ENCODE measurements at regions not wholly inside any gene's neighbourhood (a gene's known extent, or its start where the extent isn't known, plus 50 kb on each side); places are given as distances from the start of the nearest gene placed in this dataset.

- no peak overlapping the region for H3K4me2 ChIP-seq
- no peaks in the 10 kb centered on the region for H3K9me3 ChIP-seq (ENCODE audit: low read depth)
- H3K4me1 ChIP-seq (ENCODE audit: insufficient read depth), result no peaks in the 10 kb centered on the region
- TF ChIP-seq, protein P1, sequence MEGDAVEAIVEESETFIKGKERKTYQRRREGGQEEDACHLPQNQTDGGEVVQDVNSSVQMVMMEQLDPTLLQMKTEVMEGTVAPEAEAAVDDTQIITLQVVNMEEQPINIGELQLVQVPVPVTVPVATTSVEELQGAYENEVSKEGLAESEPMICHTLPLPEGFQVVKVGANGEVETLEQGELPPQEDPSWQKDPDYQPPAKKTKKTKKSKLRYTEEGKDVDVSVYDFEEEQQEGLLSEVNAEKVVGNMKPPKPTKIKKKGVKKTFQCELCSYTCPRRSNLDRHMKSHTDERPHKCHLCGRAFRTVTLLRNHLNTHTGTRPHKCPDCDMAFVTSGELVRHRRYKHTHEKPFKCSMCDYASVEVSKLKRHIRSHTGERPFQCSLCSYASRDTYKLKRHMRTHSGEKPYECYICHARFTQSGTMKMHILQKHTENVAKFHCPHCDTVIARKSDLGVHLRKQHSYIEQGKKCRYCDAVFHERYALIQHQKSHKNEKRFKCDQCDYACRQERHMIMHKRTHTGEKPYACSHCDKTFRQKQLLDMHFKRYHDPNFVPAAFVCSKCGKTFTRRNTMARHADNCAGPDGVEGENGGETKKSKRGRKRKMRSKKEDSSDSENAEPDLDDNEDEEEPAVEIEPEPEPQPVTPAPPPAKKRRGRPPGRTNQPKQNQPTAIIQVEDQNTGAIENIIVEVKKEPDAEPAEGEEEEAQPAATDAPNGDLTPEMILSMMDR (IDR thresholded peaks at IDR 0.05; ENCODE audit: poor library complexity), result no peak
- no peak for TF ChIP-seq EZH2phosphoT487 (IDR thresholded peaks at IDR 0.05; ENCODE audit: low read depth, severe bottlenecking, unreplicated experiment)
- TF ChIP-seq EZH2 (IDR thresholded peaks at IDR 0.05; ENCODE audit: borderline replicate concordance), result no peak
- H3K27me3 ChIP-seq, result no peaks in the 10 kb centered on the region
- 82% methylated on average over 6 of the region's 6 CpGs for WGBS (ENCODE audit: low lambda C conversion rate, missing lambda C conversion rate)
- no peak overlapping the region for H3K4me3 ChIP-seq
- no peak overlapping the region for H2AFZ ChIP-seq
- no peak for DNase-seq (ENCODE audit: low spot score)
- H3K9me2 ChIP-seq (replicated peaks; ENCODE audit: insufficient read depth), result no peaks in the 10 kb centered on the region
- H3K79me2 ChIP-seq, result no peaks in the 10 kb centered on the region
- H3K36me3 ChIP-seq (replicated peaks; ENCODE audit: insufficient read depth, low read depth), result no peaks in the 10 kb centered on the region
- no peaks in the 10 kb centered on the region for H4K20me1 ChIP-seq (ENCODE audit: insufficient read depth, poor library complexity, severe bottlenecking)
- H3K27ac ChIP-seq, result no peak overlapping the region
Observed at GRCh38 chr6:91751526-91751925, 1164.7 kb upstream of the MAP3K7 start.

DNA sequence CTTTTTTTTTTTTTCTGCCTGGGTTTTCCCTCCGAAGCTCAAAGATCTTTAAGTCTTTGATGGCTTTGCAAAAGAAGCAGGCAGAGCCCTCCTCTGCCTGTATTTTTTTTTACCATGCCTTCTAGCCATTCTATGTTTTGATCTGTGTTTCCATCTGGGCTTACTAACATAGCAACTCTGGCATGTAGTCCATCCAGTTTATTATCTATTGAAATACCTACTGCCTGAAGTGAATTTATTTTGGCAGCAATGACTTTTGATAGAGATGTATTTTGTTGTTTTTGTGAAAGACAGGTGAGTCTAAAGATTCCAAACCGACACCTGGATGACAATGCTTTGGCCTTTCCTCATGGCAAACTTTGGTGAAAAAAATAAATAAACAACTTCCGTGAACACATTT lies 1157.7 kb upstream of the MAP3K7 start:
- Histone ChIP-seq H3K4me3 (no peak overlapping the region), H3K9me3 (ENCODE audit: low read depth) (no peaks in the 10 kb centered on the region), H3K9me2 (replicated peaks; ENCODE audit: insufficient read depth) (no peaks in the 10 kb centered on the region), H4K20me1 (ENCODE audit: insufficient read depth, poor library complexity, severe bottlenecking) (no peaks in the 10 kb centered on the region), H3K36me3 (replicated peaks; ENCODE audit: insufficient read depth, low read depth) (no peaks in the 10 kb centered on the region), H3K4me1 (ENCODE audit: insufficient read depth) (no peaks in the 10 kb centered on the region), H3K27ac (no peak overlapping the region), H3K4me2 (no peak overlapping the region), H3K27me3 (no peaks in the 10 kb centered on the region), H2AFZ (no peak overlapping the region), H3K79me2 (no peaks in the 10 kb centered on the region)
- WGBS (ENCODE audit: low lambda C conversion rate, missing lambda C conversion rate), result 58% methylated on average over 3 of the region's 3 CpGs
- TF ChIP-seq EZH2 (IDR thresholded peaks at IDR 0.05; ENCODE audit: borderline replicate concordance), result no peak
- TF ChIP-seq, protein P1 (IDR thresholded peaks at IDR 0.05; ENCODE audit: poor library complexity), result no peak
- TF ChIP-seq EZH2phosphoT487 (IDR thresholded peaks at IDR 0.05; ENCODE audit: low read depth, severe bottlenecking, unreplicated experiment), result no peak
- no peak for DNase-seq (ENCODE audit: low spot score)

GRCh38 chr6:91743756-91744155 lies 1156.9 kb upstream of the MAP3K7 start:
- Histone ChIP-seq H3K27me3 (no peaks in the 10 kb centered on the region), H3K36me3 (replicated peaks; ENCODE audit: insufficient read depth, low read depth) (no peaks in the 10 kb centered on the region), H2AFZ (no peak overlapping the region), H4K20me1 (ENCODE audit: insufficient read depth, poor library complexity, severe bottlenecking) (no peaks in the 10 kb centered on the region), H3K4me1 (ENCODE audit: insufficient read depth) (no peaks in the 10 kb centered on the region), H3K79me2 (no peaks in the 10 kb centered on the region), H3K9me3 (ENCODE audit: low read depth) (no peaks in the 10 kb centered on the region), H3K4me2 (no peak overlapping the region), H3K4me3 (no peak overlapping the region), H3K9me2 (replicated peaks; ENCODE audit: insufficient read depth) (no peaks in the 10 kb centered on the region), H3K27ac (no peak overlapping the region)
- no peak for TF ChIP-seq EZH2phosphoT487 (IDR thresholded peaks at IDR 0.05; ENCODE audit: low read depth, severe bottlenecking, unreplicated experiment)
- TF ChIP-seq, protein P1 (IDR thresholded peaks at IDR 0.05; ENCODE audit: poor library complexity), result no peak
- TF ChIP-seq EZH2 (IDR thresholded peaks at IDR 0.05; ENCODE audit: borderline replicate concordance), result no peak
- DNase-seq (ENCODE audit: low spot score), result no peak
- WGBS (ENCODE audit: low lambda C conversion rate, missing lambda C conversion rate), result 59% methylated on average over 2 of the region's 2 CpGs

DNA sequence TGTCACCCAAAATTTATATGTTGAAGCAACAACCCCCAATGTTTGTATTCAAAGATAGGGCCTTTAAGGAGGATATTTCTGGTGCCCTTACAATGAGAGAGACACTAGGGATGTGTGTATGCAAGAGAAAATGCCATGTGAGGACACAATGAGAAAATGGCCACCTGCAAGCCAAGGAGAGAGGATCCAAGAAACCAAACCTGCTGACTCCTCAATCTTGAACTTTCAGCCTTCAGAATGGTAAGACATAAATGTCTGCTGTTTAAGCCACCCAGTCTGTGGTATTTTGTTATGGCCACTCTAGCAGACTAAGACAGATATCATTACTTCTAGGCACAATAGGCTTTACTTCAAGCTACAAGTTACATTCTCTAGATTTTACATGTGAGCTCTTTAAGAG lies 1145.1 kb upstream of the MAP3K7 start:
- Histone ChIP-seq H3K27me3 (no peaks in the 10 kb centered on the region), H2AFZ (no peak overlapping the region), H3K27ac (no peak overlapping the region), H3K4me1 (ENCODE audit: insufficient read depth) (no peaks in the 10 kb centered on the region), H3K9me3 (ENCODE audit: low read depth) (no peaks in the 10 kb centered on the region), H4K20me1 (ENCODE audit: insufficient read depth, poor library complexity, severe bottlenecking) (no peaks in the 10 kb centered on the region), H3K36me3 (replicated peaks; ENCODE audit: insufficient read depth, low read depth) (no peaks in the 10 kb centered on the region), H3K4me2 (no peak overlapping the region), H3K79me2 (no peaks in the 10 kb centered on the region), H3K9me2 (replicated peaks; ENCODE audit: insufficient read depth) (no peaks in the 10 kb centered on the region), H3K4me3 (no peak overlapping the region)
- TF ChIP-seq EZH2phosphoT487 (IDR thresholded peaks at IDR 0.05; ENCODE audit: low read depth, severe bottlenecking, unreplicated experiment), result no peak
- TF ChIP-seq, protein P1 (IDR thresholded peaks at IDR 0.05; ENCODE audit: poor library complexity), result no peak
- no peak for DNase-seq (ENCODE audit: low spot score)

Data from hepatocyte (in vitro differentiated cells).